ENCODE measurements at regions not wholly inside any gene's neighbourhood (a gene's known extent, or its start where the extent isn't known, plus 50 kb on each side); places are given as distances from the start of the nearest gene placed in this dataset.
A peak's percentile ranks its signal among the peaks of the same experiment; 100 is the strongest.
"Not testable (repeated sequence)": the region's sequence is repeated elsewhere in the genome, so short reads cannot be mapped to it uniquely, and the experiment has no call there.

GRCh38 chr2:212858496-212858895, 292.9 kb downstream of the IKZF2 start:
- DNase-seq, result no peak

- no peak for DNase-seq
Observed at GRCh38 chr2:212854771-212855170, 296.6 kb downstream of the IKZF2 start.

DNA sequence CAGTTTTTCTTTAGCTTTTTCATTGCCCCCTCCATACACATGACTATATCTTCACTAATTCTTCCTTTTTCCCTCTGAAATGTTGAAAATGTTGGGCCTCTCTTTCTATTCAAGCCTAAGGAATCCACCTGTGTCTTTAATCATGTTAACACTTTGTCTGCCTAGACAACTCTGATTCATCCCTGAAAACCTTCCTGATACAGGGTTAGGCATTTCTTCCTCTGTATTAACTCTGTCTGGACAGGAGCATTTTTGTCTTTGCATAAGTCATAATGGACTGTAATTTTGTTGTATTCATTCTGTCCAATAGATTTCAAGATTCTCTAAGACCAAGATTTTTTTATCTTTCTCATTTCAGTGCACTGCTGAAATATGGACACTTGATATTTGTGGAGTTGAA, 297.3 kb downstream of the IKZF2 start:
- DNase-seq, result no peak

DNA sequence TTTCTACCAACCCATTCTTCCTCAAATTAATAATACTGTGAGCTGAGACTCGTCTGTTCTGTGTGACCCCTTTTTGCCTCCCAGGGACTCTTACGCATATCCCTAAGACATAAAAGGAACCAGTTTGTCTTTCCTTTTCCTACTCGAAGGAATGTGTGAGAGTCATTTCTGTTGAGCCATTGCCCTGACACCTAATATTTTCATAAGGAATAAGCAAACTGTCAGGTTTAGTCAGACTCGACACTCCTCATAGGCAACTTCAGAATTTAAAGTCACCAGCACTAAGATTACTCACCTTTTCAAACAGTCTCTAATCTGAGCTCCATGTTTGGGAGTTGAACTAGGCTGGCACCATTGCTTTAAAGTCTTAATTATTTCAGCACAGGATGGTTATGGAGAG, 305.5 kb downstream of the IKZF2 start:
- no peak for DNase-seq

DNA sequence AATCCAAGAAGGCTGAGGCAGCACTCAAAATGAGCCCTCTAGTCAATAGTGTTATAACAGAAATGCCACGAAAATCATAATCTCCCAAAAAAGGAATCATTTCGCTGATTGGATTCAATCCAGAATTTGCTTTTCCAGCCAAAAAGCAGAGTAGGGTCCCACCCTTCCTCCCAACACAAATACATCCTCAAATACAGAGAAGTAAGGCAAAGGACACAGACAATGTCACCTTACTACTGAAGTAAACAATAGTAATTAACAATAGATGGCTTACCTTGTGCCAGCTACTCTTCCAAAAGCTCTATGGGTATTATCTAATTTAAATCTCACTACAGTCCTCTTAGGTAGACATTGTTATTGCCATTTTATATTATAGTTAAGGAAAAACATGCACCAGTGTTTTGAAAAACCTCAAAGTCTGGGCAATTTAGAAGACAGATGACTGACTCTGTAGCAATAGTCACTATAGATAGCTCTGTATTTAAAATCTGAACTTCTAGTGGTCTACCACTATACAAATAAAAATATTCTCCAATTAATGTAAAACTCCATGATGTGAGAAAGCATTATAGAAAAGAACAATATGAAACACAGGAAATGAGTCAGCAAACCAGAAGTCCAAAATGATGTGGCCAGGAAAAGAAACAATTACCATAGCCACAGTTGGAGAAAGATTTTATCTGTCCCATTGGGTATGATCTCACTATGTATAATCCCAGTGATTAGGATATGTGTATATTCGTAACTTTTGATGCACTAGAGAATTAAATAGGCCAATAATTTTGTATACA, 305.0 kb upstream of the ERBB4 start:
- DNase-seq, result peak; percentile 6

GRCh38 chr2:212842544-212843185, 304.1 kb upstream of the ERBB4 start:
- no peak for DNase-seq

- no peak for DNase-seq
Observed at GRCh38 chr2:212841460-212841859, 302.9 kb upstream of the ERBB4 start.

DNA sequence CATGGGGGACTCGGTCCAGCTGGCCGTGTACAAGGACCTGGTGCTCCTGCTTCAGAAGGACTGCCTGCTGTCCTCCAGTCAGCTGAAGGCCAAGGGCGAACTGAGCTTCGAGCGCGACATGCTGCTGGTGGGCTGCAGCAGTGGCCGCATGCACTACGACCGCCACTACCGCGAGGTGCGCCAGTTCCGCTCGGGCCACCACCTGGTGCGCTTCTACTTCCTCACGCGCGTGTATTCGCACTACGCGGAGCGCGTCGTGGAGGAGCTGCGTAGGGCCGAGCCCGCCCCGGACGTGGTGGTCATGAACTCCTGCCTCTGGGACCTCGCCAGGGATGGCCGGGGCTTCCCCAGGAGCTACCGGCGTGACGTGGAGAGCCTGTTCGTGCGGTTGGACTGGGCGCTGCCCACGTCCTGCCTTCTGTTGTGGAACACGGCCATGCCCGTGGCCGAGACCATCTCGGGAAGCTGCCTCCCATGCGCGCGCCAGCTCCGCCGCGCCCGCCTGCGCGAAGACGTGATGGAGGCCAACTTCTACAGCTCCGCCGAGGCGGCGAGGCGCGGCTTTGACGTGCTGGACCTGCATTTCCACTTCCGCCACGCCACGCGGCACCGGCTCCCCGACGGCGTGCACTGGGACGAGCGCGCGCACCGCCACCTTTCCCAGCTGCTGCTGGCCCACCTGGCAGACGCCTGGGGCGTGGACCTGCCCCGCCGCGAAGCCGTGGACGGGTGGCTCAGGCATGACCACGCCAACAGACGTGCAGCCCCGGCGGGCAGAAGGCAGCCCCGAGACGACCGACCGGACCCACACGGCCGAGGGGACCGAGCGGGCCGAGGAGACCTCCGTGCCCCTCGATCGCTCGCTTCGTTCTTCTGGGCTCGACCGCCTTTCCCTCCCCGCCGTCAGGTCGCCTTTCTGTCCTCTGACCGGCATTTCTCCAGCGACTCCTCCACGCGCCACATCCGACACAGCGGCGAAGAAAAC, 293.9 kb upstream of the ERBB4 start:
- no peak for DNase-seq

GRCh38 chr2:212831671-212832199, 293.1 kb upstream of the ERBB4 start:
- no peak for DNase-seq

DNA sequence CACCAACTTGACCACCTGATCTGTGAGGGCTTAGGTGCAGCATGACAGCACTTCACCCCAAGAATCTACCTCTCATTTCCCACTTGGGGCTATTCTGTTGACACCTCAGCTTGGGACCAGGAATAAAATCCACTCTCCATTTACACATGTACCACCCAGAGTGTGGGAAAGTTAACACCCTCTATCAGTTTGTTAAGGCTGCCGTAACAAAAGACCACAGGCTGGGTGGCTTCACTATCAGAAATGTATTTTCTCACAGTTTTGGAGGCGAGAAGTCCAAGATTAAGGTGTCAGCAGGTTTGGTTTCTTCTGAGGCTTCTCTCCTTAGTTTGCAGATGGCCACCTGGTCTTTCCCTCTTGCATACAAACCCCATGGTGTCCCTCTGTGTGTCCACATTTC, 277.7 kb upstream of the ERBB4 start:
- DNase-seq, result no peak

DNA sequence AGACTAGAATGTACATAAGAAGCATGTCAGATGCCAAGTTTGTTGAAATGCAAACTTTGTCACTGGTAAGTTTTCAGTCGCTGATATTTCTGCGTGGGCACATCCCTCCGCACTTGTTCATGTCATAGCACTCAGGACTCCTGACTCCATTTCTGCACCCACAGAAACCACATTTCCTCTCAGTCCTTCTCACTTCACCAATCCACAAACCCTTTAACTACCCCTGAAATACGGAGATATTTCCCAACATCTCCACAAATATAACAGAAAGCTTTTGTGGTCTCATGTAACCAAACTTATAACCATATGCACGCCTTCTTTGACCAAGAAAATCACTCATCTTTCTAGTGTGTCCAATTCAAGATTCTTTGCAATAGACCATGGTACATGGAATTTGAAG, 276.9 kb upstream of the ERBB4 start:
- no peak for DNase-seq

DNA sequence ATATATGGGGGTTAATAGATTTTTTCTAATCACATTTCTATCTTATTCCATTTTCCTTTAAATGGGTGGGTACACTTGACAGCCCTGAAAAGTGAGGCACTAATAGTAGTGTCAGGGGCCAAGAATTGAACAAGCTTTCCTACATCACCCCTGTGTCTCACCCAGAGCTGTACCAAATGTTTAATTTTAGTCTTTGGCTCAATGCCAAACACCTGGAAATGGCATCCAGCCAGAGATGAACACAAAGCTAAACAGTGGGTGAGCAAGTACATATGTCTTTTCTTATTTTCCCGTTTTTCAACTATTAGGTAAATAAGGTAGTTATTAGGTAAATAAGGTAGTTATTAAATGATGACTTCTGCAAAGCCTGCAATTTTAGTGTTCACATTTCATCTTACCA, 276.3 kb upstream of the ERBB4 start:
- peak; percentile 3 for DNase-seq

DNA sequence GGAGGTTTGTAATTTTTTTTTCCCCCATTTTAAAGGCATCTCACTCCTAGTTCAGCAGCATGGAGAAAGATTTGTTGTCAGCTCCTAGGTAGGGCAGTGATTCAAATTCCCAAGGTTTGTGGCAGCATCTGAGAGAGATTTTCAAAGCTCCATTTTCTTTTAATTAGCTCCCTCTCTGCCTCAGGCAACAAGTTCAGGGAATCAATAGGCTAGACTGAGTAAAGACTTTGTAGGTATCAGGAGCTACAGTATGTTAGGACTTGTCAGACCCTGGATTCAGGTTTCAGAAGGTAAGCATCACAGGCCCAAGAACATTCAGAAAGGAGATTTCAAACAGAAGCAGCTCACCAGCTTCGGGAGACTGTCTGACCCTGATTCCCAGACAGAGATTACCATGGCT, 273.3 kb upstream of the ERBB4 start:
- DNase-seq, result no peak

GRCh38 chr2:212811036-212811805, 272.6 kb upstream of the ERBB4 start:
- no peak for DNase-seq

- DNase-seq, result no peak
Observed at GRCh38 chr2:212797484-212798205, 259.0 kb upstream of the ERBB4 start.

- DNase-seq, result no peak
Observed at GRCh38 chr2:212794471-212794870, 255.9 kb upstream of the ERBB4 start.

GRCh38 chr2:212791569-212791968, 253.0 kb upstream of the ERBB4 start:
- DNase-seq, result no peak

DNA sequence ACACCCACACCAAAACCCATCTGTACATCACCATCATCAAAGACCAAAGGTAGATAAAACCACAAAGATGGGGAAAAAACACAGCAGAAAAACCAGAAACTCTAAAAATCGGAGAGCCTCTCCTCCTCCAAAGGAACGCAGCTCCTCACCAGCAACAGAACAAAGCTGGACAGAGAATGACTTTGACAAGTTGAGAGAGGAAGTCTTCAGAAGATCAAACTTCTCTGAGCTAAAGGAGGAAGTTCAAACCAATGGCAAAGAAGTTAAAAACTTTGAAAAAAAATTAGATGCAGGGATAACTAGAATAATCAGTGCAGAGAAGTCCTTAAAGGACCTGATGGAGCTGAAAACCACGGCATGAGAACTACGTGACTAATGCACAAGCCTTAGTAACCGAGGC, 247.5 kb upstream of the ERBB4 start:
- not testable (repeated sequence) for DNase-seq

- peak; percentile 44 for DNase-seq
Observed at GRCh38 chr2:212777020-212777491, 238.5 kb upstream of the ERBB4 start.

DNA sequence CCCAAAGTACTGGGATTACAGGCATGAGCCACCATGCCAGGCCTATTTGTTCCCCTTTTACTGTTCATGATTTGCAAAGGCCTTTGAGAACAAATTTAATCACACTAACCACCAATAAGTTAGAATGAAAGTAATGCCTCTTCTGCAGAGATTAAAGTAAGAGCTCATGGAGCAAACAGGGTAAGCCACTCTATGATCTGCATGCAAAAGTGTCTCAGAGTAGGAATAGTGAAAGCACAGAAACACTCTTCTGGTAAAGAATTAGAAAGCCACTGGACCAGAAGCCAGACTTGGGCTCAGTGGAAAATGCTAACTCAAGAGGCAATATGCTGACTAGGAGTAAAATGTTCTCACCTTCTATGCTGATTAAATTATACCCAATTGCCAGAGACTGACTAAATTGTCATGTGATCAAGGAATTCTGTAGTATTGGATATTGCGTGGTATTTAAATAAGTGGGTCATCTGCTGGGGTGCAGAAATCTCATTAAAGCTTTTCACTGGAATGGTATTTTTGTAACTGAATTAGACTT, 235.3 kb upstream of the ERBB4 start:
- DNase-seq, result no peak

- no peak for DNase-seq
Observed at GRCh38 chr2:212770240-212770639, 231.6 kb upstream of the ERBB4 start.
